Chondrocyte (in vitro differentiated cells): ENCODE measurements at regions not wholly inside any gene's neighbourhood (a gene's known extent, or its start where the extent isn't known, plus 50 kb on each side); places are given as distances from the start of the nearest gene placed in this dataset.

Source experiments
- DNase-seq: peaks from one replicate; pipeline ENCODE4 v3.0.0; 2021; ENCODE audit warnings: mixed read lengths, low spot score
- H3K27ac Mint-ChIP-seq: one replicate; pipeline ENCODE4 v1.8.0; 2021; ENCODE audit warnings: mild to moderate bottlenecking, moderate library complexity, mixed read lengths; ENCODE audit not compliant: unreplicated experiment
- H3K27me3 Mint-ChIP-seq: 2 replicates; pipeline ENCODE4 v1.8.0; 2021; ENCODE audit warnings: low read depth, mixed read lengths
- H3K36me3 Mint-ChIP-seq: 2 replicates; pipeline ENCODE4 v1.8.0; 2021; ENCODE audit warnings: low read depth, mixed read lengths
- H3K4me1 Mint-ChIP-seq: 2 replicates; pipeline ENCODE4 v1.8.0; 2021; ENCODE audit warnings: low read depth, mild to moderate bottlenecking, mixed read lengths
- H3K4me3 Mint-ChIP-seq: one replicate; pipeline ENCODE4 v1.8.0; 2021; ENCODE audit warnings: mild to moderate bottlenecking, moderate library complexity, mixed read lengths; ENCODE audit not compliant: unreplicated experiment
- H3K9me3 Mint-ChIP-seq: 2 replicates; pipeline ENCODE4 v1.8.0; 2021; ENCODE audit warnings: low read depth, mixed read lengths
- TF ChIP-seq, protein P1 (sequence below): fragments of 200-600 bp; sonication (generic); IDR thresholded peaks from 2 replicates; pipeline ENCODE4 v1.5.0; 2021; ENCODE audit warnings: antibody characterized with exemption, mild to moderate bottlenecking, moderate library complexity

DNA sequence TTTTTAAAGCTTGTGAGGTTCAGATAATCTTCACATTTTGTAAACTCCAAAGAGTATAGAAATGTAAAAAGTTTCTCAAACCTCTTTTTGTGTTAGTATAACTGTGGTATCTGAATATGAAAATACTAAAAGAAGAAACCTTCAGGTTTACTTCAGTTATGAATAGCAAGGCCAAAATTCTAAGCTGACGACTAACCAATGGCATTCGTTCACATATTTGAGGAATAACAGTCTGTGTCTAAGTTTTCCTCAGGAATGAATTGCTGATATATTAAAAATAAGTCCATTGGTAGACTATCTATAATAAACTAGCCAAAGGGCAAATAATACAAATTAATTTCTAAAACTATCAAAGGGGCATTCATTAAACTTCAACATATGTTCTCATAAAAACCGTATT is 206.0 kb downstream of the CXCL12 start:
- Mint-ChIP-seq H3K9me3 (peaks cover 4% of the 10 kb centered on the region), H3K36me3 (no peaks in the 10 kb centered on the region), H3K4me3 (no peak overlapping the region), H3K27me3 (no peaks in the 10 kb centered on the region), H3K4me1 (peaks cover 62% of the 10 kb centered on the region), H3K27ac (no peak overlapping the region)
- DNase-seq: no peak
- TF ChIP-seq, protein P1, sequence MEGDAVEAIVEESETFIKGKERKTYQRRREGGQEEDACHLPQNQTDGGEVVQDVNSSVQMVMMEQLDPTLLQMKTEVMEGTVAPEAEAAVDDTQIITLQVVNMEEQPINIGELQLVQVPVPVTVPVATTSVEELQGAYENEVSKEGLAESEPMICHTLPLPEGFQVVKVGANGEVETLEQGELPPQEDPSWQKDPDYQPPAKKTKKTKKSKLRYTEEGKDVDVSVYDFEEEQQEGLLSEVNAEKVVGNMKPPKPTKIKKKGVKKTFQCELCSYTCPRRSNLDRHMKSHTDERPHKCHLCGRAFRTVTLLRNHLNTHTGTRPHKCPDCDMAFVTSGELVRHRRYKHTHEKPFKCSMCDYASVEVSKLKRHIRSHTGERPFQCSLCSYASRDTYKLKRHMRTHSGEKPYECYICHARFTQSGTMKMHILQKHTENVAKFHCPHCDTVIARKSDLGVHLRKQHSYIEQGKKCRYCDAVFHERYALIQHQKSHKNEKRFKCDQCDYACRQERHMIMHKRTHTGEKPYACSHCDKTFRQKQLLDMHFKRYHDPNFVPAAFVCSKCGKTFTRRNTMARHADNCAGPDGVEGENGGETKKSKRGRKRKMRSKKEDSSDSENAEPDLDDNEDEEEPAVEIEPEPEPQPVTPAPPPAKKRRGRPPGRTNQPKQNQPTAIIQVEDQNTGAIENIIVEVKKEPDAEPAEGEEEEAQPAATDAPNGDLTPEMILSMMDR: no peak

DNA sequence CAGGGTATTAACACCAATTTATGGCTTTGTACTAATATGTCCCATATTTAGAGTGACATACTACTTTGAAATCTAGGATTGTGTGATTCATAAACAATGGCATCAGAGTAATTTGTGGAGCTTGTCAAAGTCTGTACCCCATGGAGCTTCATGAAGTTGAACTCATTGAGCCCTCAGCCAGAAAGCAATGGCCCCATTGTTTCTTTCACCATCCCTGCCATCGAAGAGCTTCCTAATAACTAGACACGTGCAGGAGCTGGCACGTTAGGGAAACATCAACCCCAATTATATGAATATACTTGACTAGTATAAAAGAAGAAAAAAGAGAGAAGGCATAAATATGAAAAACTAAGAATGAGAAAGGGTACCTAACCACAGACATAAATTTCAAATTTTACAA is 206.6 kb downstream of the CXCL12 start:
- H3K36me3 Mint-ChIP-seq: no peaks in the 10 kb centered on the region
- no peaks in the 10 kb centered on the region for H3K27me3 Mint-ChIP-seq
- H3K9me3 Mint-ChIP-seq: peaks cover 4% of the 10 kb centered on the region
- H3K27ac Mint-ChIP-seq: no peak overlapping the region
- DNase-seq: no peak
- H3K4me3 Mint-ChIP-seq: no peak overlapping the region
- peaks cover 62% of the 10 kb centered on the region for H3K4me1 Mint-ChIP-seq
- TF ChIP-seq, protein P1: no peak

DNA sequence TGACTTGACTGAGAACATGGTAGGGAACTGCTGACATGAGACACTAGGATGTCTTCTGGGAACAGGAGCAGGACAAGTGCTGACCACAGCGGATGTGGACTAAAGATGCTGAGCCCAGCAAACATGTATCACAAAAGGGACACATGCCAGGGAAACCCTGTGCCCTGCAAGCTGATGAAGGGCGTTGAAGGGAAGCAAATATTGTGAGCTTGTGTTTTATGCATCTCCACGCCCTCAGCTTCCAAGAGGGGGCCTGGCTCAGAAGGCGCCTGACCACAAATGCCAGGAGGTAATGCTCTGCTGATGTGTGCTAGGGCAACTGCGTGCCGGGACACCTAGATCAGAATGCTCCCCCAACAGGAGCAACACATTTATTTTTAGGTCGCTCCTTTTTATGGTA is 207.3 kb downstream of the CXCL12 start:
- Mint-ChIP-seq H3K4me3 (no peak overlapping the region), H3K27ac (no peak overlapping the region), H3K9me3 (peaks cover 4% of the 10 kb centered on the region), H3K27me3 (no peaks in the 10 kb centered on the region), H3K36me3 (no peaks in the 10 kb centered on the region), H3K4me1 (peaks cover 64% of the 10 kb centered on the region)
- no peak for DNase-seq
- TF ChIP-seq, protein P1: no peak

DNA sequence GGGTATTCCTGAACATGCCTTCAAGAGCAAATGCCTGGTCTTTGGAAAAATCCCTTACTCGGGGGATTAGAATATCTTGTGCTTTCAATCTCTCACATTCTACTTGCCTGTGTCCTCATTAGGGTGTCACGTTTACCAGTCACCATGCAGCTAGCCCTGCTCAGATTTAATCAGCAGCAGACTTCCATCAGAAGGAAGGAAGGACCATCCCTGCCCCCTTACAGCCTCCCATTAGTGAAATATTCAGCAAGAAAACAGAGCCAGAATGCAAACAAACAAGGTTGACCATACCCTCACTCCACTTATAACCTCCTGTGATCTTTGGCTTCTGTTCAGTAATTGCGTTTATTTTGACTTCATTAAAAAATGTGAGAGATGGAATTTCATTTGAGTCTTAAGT is 208.6 kb downstream of the CXCL12 start:
- Mint-ChIP-seq H3K36me3 (no peaks in the 10 kb centered on the region), H3K27me3 (no peaks in the 10 kb centered on the region), H3K27ac (no peak overlapping the region), H3K4me3 (no peak overlapping the region), H3K4me1 (peaks cover 74% of the 10 kb centered on the region), H3K9me3 (peaks cover 4% of the 10 kb centered on the region)
- TF ChIP-seq, protein P1: no peak
- no peak for DNase-seq

DNA sequence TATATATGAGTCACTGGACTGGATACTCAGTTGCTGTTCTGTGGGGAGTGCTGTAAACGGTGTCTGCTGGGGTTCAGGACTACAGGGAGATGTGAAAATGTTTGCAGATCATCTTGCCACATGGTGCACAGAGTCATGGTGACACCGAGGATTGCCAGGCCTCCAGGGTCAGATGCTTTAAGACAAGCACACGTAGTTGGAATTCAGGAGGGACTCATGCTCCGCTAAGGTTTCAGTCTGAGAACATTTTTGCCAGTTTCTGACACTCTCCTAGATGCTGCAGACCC is 211.3 kb downstream of the CXCL12 start:
- H3K27ac Mint-ChIP-seq: peak overlapping the region; percentile 53
- H3K4me3 Mint-ChIP-seq: no peak overlapping the region
- DNase-seq: no peak
- H3K27me3 Mint-ChIP-seq: no peaks in the 10 kb centered on the region
- H3K9me3 Mint-ChIP-seq: peaks cover 4% of the 10 kb centered on the region
- H3K4me1 Mint-ChIP-seq: peaks cover 57% of the 10 kb centered on the region
- TF ChIP-seq, protein P1: no peak
- no peaks in the 10 kb centered on the region for H3K36me3 Mint-ChIP-seq
